ENCODE measurements at regions not wholly inside any gene's neighbourhood (a gene's known extent, or its start where the extent isn't known, plus 50 kb on each side); places are given as distances from the start of the nearest gene placed in this dataset.

DNA sequence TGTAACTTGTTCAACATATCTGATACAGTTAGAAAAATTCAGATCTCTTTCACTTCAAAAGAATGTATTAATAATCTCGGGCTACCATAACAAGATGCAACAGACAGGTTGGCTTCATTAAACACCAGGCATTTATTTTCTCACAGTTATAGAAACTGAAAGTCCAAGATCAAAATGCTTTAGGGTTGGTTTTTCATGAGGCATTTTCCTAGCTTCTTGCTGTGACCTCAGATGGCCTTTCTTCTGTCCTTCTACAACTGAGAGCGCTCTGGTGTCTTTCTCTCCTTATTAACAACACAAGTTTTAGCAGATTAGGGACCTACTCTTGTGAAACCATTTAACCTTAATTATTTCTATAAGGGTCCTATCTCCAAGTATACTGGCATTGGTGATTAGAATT, 452.5 kb downstream of the ZNF804A start:
- TF ChIP-seq, protein P1, sequence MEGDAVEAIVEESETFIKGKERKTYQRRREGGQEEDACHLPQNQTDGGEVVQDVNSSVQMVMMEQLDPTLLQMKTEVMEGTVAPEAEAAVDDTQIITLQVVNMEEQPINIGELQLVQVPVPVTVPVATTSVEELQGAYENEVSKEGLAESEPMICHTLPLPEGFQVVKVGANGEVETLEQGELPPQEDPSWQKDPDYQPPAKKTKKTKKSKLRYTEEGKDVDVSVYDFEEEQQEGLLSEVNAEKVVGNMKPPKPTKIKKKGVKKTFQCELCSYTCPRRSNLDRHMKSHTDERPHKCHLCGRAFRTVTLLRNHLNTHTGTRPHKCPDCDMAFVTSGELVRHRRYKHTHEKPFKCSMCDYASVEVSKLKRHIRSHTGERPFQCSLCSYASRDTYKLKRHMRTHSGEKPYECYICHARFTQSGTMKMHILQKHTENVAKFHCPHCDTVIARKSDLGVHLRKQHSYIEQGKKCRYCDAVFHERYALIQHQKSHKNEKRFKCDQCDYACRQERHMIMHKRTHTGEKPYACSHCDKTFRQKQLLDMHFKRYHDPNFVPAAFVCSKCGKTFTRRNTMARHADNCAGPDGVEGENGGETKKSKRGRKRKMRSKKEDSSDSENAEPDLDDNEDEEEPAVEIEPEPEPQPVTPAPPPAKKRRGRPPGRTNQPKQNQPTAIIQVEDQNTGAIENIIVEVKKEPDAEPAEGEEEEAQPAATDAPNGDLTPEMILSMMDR (IDR thresholded peaks at IDR 0.05; ENCODE audit: insufficient read depth, low read length, missing control alignments): no peak
- DNase-seq (ENCODE audit: low read depth, low spot score): no peak
- ChIA-PET CTCF (no interaction called here), POLR2A (no interaction called here)
- no peak overlapping the region for H3K4me3 ChIP-seq (ENCODE audit: low read depth, low read length)

GRCh38 chr2:185063761-185064160, 465.4 kb downstream of the ZNF804A start:
- ChIA-PET POLR2A (no interaction called here), CTCF (no interaction called here)
- DNase-seq (ENCODE audit: low read depth, low spot score): no peak
- TF ChIP-seq, protein P1 (IDR thresholded peaks at IDR 0.05; ENCODE audit: insufficient read depth, low read length, missing control alignments): no peak
- H3K4me3 ChIP-seq (ENCODE audit: low read depth, low read length): no peak overlapping the region

GRCh38 chr2:185066128-185066527, 467.8 kb downstream of the ZNF804A start:
- TF ChIP-seq, protein P1 (IDR thresholded peaks at IDR 0.05; ENCODE audit: insufficient read depth, low read length, missing control alignments): no peak
- H3K4me3 ChIP-seq (ENCODE audit: low read depth, low read length): no peak overlapping the region
- ChIA-PET CTCF (no interaction called here), POLR2A (no interaction called here)
- no peak for DNase-seq (ENCODE audit: low read depth, low spot score)

DNA sequence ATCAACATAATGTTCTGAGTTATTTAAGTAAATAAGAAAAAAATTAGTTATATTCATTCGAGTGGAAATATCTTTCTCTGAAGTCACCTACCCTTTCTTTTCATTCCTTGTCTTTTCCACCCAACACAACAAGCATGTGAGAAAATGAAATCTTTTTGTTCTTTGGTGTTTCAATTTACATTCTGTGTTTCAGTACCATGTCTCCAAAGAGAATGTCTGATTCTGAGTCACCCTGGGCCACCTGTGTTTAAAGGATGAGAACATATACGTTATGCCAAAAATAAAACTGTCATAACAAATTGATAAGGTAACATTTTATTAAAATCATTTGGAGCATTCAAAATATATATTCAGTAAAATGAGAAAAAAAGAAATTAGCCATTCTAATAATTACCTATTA, 470.8 kb downstream of the ZNF804A start:
- ChIA-PET POLR2A (interaction anchor here (0.6 kb wide), 1 partner anchor 315 kb away, joined by 3 read pairs; no protein-coding TSS in a partner anchor), CTCF (no interaction called here)
- TF ChIP-seq, protein P1 (IDR thresholded peaks at IDR 0.05; ENCODE audit: insufficient read depth, low read length, missing control alignments): no peak
- H3K4me3 ChIP-seq (ENCODE audit: low read depth, low read length): no peak overlapping the region
- no peak for DNase-seq (ENCODE audit: low read depth, low spot score)

GRCh38 chr2:185074156-185074555, 475.8 kb downstream of the ZNF804A start:
- TF ChIP-seq, protein P1 (IDR thresholded peaks at IDR 0.05; ENCODE audit: insufficient read depth, low read length, missing control alignments): no peak
- POLR2A ChIA-PET: no interaction called here
- no peak overlapping the region for H3K4me3 ChIP-seq (ENCODE audit: low read depth, low read length)
- no peak for DNase-seq (ENCODE audit: low read depth, low spot score)
- CTCF ChIA-PET: no interaction called here

- ChIA-PET CTCF (no interaction called here), POLR2A (no interaction called here)
- DNase-seq (ENCODE audit: low read depth, low spot score): no peak
- no peak overlapping the region for H3K4me3 ChIP-seq (ENCODE audit: low read depth, low read length)
- TF ChIP-seq, protein P1 (IDR thresholded peaks at IDR 0.05; ENCODE audit: insufficient read depth, low read length, missing control alignments): no peak
Measured at GRCh38 chr2:185082749-185083148, 484.4 kb downstream of the ZNF804A start.

Data from AG04449 (cell line).